NCI-H748 (cell line): ENCODE measurements at regions not wholly inside any gene's neighbourhood (a gene's known extent, or its start where the extent isn't known, plus 50 kb on each side); places are given as distances from the start of the nearest gene placed in this dataset.

ENCODE experiments used
- DNase-seq: peaks from one replicate; lab custom pipeline; 2025; ENCODE audit not compliant: unreplicated experiment; lab: John Stamatoyannopoulos, UW

DNA sequence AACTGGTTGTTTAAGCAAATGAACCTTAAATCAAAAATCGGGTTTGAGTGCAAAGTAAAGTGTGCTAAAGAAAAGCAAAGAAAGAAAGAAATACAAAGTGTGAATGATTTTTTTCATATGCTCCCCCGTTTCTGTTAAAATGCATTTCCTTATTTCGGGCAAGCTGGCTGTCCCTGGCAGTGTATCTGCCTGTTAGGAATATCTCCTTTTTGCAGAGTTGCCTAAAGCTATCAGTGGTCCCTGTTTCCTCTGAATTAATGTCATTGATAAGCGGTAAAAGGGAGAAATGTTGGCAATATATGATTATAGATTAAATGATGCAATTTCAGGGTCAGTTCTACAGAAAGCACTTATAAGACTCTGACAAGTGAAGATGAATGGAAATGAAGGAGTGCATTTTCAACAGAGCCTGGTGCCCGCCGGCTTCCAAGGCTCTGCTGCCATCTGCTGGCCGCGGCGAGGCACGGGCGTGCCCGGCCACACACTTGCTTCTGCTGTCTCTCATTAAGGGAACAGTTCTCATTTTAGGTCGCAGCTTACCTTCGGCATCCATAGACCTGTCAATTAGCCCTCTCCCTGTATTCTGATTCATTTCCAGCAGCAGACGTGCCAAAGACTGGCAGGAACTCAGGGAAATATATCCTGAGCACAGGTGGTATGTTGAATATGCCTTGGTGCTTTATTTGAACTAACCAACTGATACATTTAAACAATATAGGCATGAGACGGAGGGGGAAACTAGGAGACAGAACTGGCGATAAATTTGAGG, 381.9 kb downstream of the C6orf118 start:
- DNase-seq, result peak; percentile 91

DNA sequence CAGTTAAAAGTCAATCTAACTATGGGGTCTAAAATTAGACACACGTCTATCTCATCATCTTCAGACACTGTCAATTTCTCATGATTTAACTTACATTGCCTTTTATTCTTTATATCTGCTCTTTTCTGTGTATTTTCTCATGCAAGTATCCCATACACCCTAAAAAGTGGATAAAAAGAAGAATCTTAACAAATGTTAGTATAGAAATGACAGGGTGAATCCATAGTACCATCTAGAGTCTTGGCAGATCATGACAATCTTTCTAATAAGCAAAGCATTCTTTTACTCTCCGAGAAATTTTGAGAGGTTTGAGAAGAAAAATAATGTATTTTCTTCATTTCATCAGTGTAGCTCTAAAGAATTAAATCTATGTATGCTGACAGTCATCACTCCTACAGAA, 382.7 kb downstream of the C6orf118 start:
- DNase-seq, result peak; percentile 49

DNA sequence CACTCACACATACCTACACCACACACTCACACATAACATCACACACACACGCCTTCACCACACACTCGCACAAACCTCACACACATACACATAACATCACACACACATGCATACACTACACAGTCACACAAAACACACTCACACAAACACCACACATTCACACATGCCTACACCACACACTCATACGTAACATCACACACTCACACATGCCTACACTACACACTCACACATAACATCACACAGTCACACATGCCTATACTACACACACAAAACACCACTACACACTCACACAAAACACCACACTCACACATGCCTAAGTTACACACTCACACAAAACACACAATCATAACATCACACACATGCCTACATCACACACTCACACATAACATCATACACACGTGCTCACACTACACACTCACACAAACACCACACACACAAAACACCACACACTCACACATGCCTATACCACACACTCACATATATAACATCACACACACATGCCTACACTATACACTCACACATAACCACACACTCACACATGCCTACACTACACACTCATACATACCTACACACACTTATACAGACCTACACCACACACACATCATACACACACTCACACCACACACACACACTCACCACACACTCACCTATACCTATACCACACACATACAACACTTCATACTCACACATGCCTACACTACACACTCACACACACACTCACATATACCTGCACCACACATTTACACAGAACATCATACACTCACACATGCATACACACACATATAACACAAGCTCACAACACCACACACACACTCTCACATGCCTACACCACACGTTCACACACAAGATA, 383.5 kb downstream of the C6orf118 start:
- DNase-seq, result no peak

DNA sequence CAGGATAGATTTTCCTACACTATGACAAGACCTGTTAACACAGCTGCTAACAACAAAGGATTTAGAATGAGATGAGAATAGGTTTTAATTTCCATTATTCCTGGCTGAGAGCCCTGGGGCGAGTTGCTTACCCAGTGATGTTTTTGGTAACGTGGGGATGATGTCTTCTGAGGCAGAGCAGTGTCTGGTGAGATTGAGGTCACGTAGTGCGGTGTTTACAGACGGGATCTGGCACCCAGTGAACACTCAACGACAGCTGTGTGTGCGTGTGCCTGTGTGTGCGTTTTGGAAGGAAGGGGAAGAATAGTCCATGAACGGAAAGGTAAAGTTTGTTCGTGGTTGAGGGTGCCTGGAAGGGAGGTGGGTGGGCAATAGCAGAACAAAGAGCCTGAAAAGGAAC, 384.7 kb downstream of the C6orf118 start:
- peak; percentile 69 for DNase-seq

DNA sequence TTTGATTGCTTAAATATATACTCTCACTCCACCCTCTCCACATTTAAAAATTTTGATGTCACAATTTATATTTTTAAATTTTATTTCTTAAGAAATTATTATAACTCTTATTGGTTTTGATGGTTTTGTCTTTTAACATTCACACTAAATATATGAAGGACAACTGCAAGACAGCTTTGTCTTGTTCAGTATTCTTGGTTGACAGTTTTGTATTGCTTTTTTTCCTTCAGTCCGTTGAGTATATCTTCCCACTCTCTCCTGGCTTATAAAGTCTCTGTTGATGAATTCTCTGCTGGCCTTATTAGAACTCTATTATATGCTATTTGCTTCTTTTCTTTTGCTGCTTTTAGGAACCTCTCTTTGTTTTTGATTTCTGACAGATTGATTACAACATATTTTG, 392.2 kb downstream of the C6orf118 start:
- no peak for DNase-seq

DNA sequence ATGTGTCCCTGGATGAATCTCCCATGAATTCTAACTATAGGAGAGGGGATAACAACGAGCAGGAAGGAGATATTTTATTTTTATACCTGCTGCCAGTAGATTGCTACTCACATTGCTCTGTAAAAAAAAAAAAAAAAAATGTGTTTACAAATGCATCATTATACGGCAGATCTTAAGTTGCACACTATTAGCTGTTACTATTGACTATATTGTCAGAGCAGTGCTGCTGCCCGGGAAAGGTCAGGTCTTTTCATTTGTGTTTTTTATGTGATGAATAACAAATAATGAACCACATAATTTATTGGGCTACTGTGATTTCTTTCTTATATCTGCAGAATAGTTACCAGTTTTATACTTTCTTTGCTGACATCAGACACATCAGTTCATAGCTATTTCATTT, 393.3 kb downstream of the C6orf118 start:
- peak; percentile 9 for DNase-seq

DNA sequence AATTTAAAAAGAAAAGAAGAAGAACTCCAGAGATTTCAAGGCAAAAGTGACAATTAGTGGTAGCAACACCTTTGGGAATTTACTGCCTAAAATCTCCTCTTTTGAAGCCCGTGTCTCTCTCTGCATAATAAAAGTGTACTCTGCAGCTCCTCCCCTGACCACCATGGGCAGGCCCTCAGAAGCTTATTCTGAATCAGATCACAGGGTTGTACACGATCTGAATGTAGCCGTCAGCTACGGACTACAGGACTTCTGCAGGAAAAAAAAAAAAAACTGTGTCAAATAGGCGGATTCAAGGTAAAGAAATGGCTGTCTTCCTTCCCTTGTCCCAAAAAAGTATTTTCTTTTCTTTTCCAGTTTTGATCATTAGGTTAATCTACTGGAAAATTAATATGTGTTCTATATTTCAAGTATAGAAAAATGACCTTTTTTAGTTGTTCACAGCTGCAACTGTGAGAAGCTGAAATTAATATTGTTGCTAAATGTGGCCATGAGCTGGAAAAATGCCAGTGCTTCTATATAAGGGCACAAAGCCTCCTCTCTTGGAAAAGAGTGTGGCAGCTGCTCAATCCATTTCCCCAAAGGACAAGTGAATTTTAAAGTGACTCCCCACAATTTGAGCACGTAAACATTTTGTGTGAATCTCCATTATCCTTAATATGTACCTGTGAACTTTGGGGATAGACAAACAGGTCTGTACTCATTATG, 397.4 kb downstream of the C6orf118 start:
- peak; percentile 98 for DNase-seq

DNA sequence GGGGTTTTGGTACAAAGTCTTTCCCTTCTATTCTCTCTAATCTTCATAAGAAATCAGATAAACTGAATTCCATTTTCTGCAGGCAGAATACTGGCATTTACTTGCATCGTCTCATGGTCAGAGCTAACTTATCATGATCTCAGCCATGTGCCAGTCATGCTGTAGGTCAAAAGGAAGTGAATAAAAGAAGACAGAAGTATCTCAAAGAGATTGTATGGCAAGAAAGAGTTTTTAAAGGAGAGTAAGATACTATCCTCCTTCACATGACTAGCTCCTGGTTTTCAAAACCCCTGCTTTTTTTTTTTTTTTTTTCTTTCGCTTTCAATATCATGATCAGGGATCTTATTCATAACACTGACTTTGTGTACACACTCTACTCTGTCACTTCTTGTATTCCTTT, 398.3 kb downstream of the C6orf118 start:
- no peak for DNase-seq

DNA sequence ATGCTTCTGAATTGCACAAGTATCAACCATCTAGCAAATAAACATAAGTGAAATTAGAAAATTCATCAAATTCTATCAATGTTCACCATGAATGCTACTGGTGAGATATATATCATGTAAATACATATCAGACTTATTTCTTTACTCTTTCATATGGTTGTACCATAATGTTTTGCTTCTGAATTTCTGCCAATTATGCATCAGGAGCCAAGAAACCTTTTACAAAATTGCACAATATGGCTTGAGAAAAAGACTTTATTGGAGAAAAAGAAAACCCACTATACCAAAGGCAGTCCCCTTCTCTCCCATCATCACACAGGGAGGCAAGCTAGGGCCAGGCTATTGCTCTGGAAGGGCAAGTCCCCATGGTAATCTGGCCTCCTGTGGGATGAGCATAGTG, 402.6 kb downstream of the C6orf118 start:
- no peak for DNase-seq

DNA sequence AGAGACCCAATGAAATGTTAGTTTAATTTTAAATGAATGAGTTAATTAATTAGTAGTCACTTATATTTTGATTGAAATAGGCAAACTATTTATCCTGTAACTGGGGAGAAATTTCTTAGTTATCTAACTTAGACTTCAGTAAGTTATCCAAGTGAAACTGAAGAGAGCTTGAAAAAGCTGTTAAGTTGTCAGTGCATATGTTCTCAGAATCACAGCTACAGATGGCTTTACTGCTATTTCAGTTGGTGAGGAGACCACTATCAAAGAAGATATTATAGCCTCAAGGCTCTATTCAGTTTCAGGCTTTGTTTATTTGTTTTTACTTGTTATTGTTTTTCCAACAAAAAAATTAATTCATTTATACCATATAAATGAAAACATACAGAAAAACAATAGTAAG, 404.1 kb downstream of the C6orf118 start:
- DNase-seq, result no peak

DNA sequence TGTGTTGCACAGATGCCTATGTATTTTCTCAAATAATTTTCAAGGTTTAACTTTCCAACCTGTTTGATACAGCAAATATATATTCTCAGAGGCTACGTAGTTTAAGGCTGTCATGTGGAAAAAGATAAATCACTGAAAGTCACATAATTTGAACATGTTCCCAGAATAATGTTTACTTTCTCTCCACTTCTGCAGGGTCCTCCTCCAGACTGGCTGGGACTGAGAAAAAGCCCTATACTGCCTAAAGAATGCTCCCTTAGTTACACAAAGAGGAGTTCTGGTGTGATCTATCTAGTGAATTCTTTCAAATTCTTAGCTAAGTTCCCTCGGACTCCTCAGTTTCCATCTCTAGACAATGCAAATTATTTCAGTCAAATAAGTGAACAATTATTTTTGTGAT, 411.0 kb downstream of the C6orf118 start:
- no peak for DNase-seq

DNA sequence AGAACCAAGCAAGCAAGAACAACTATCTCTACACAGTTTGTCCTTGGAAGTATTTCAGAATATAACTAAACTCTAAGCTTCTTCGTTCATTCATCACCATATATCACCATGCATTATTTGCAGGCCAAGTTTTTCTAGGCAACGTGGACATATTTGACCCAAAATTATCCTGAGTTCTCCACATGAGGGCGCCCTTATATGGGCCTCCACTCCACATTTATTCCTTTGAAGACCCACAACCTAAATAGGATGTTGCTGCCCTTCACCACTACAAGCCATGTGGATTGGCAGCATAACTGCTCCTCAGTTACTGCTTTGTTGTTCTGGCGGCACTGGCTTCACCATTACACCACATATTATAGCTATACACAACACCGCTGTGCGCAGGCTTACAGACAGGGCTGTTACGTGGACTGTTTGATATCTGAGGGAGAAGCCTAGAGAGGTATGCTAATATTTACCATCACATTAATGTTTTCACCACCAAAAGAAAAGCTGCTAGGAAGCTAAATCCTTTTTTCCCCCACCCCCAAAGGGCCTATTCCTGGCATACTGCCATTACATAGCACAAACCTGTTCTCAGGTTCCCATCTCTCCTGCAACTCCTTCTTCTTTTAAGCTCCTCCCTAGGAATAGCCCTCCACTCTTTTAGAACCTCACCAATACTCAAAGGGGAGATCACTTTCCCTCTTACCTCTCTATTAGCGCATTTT, 411.7 kb downstream of the C6orf118 start:
- DNase-seq, result peak; percentile 98

DNA sequence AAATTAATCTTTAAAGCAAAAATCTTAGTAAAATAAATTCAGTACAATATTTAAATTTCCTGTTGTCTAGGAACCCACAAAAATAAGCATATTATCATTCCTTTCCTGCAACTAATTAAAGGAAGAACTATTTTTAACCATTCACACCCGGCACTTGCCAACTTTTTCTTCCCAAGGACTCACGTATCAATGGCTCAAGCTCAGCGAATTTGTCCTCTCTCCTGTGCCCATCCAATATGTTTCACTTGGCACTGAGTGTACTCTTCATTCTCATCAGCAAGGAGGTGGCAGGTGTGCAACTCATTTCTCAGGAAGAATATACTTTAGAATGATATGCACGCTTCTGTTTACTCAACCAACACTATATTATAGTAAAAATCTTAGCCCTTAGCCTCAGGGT, 419.4 kb downstream of the C6orf118 start:
- no peak for DNase-seq

DNA sequence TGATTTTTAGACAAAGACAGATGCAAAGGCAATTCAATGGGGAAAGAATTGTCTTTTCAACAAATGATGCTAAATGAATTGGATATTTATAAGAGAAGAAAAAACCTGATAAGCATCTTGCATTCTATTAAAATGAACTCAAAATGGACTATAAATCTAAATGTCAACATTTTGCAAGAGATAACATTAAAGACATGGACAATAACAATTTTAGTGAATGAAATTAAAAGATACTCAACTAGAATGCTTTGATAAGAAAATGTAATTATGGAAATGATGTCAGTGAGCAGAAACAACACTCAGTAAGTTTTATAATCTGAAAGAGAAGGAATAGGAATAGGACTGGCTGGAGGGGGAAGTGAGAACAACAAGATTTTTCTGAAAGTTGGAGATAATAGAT, 421.7 kb downstream of the C6orf118 start:
- DNase-seq, result no peak

DNA sequence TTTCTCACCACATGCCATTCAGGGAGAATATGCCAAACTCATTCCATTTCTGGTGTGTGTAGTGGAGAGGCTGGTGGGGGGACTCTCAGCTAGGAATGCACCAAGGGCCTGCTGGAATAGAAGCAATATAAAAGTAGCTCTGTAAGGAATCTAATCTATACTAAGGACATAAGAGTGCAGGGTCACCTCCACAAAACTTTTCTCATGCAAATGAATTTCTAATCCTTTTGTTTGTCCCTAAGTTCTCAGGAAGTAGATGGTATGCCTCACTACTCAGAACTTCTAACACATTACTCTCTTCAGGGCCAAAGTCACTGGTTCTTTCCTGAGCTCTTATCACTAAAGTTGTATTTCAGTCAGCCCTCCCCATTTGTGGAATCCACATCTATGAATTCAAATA, 427.2 kb downstream of the C6orf118 start:
- no peak for DNase-seq

DNA sequence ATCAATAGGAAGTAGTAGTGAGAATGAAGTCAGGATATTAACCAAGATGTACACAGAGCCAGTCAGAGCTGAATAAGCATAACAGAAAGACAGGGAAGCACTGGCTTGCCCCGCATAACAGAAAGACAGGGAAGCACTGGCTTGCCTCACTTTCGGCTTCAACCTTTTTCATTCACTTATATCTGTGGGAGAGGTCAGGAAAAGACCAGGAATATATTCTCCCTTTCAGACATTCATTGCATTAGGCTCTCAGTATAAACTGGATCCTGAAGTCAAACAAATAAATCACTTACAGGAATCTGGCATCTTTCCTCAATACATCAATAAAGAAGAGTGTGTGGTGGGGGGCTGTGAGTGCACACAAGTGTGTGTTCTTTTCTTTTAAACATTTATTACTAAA, 437.6 kb downstream of the C6orf118 start:
- no peak for DNase-seq

DNA sequence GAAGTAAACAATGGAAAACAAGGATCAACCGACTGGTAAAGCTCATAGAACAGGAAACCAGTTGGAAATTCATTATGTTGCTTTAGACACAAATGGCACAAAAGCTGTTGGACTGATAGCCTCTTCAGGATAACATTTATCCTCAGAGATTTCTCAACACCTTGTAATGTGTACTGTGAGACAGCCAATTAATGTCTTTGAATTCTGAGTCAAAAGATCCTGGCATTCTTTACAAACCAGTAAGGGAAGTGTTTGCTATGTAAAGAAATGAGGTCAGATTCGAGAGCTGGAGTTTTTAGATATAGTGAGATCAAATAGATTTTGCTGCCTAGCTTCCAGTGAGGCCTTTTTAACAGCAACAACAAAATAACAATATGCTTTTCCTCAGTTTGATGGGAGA, 439.2 kb downstream of the C6orf118 start:
- peak; percentile 83 for DNase-seq

DNA sequence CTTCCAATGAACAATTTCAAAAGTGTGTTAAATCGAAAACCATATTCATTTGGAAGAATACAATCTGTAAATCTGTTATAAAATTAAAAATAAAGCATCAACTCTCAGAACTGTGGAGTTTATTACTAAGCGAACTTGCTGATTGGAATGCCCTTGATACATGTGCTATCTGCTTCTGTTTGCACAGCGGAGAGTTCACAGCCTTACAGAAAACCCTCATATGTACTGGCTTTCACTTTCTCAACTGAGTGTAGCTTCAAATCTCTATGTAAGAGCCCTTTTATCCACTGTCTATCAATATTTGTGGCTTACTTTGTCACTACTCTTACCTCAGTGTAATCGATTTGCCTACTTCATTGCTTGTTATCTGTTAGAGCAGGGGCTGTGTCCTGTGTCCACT, 447.4 kb downstream of the C6orf118 start:
- no peak for DNase-seq

DNA sequence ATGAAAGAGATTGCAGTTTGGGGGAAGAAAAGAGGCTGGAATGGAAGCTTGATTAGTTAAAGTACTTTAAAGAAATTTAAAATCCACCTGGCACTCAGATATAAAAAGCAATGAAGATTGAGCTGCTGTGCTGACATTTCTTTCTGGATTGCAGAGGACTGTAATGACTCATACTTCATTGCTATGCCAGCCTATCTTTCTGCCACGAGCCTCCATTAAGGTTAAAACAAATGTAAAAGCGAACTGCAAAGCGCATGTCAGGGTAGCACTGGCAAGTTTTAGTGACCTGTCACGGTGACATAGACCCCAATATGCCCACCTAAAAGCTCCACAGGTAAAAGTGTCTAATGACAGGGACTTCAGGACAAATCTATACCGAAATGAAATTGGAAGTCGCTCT, 449.6 kb downstream of the C6orf118 start:
- DNase-seq, result no peak

DNA sequence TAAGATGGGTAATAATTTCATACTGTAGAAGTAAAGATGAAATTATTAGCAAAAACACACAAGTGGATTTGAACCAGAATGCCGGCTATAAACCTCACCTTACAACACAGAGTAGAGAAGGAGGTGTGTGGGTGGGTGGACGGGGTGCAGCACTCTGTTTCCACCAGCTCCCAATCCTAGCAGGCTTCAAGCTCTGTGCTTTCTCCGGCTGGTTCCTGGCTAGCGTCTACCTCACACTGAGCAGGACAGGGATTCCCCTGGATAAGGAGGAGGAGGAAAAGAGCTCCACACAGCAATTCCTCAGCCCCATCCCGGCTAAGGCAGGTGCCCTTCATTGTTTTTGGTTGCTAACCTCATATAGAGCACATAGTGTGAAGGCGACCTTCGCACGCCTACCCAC, 453.3 kb downstream of the C6orf118 start:
- no peak for DNase-seq

DNA sequence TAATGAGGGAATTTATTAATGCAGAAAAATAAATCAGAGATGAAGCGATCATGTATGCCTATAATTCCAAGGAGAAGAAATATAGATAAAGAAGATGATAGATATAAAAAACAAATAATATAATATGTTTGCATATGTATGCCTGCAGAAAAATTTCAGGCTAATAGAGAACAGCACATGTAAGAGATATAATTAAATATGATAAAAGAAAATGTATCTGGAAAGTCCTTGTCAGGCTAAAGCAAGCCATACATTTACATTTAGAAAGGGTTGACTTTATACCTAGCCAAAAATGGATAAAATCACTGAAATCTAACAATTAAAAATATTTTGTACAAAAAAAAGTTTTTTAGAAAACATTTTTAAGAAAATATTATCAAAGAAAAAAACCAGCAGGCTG, 454.1 kb downstream of the C6orf118 start:
- DNase-seq, result no peak
